ENCODE measurements at regions not wholly inside any gene's neighbourhood (a gene's known extent, or its start where the extent isn't known, plus 50 kb on each side); places are given as distances from the start of the nearest gene placed in this dataset.

DNA sequence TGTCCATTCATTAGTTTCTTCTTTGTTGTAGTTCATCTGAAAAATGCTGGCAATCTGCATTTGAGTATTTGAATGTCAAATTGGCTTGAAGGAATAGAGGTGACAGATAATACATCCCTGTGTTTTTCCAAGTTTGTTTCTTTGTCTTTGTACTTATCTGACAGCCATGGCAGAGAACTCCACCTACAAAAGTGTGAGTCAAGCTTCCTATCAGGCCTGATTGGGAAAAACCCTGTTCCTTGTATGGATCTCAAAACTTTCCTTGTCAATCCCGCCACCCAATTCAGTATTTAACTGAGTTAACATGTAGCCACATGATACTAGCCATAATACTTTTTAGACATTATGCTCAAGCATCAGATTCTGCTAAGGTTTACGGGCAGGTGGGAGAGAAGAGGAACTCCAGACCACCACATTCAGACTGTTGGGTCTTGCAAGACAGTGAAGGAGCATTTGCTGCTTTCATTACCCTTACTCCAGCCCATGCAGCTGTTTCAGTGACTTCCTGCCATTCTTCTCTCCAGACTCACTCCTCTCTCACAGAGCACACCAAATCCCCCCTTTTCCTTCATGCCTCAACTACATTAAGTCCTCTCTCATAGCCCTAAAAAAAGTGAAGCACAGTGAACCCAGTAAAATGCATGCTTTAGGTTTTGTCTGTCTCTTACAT lies 65.9 kb downstream of the BLID start:
- Histone ChIP-seq H3K27ac (ENCODE audit: control insufficient read depth, insufficient read depth, low read length) (no peak overlapping the region), H3K9ac (ENCODE audit: control insufficient read depth, extremely low read depth, insufficient read depth, low read length) (no peak overlapping the region), H4K20me1 (ENCODE audit: control insufficient read depth, extremely low read depth, insufficient read depth, low read length) (no peaks in the 10 kb centered on the region), H3K9me1 (ENCODE audit: control insufficient read depth, extremely low read depth, insufficient read depth, low read length) (no peaks in the 10 kb centered on the region), H3K4me1 (ENCODE audit: control insufficient read depth, extremely low read depth, insufficient read depth, low read length) (peaks cover 17% of the 10 kb centered on the region), H3K9me3 (ENCODE audit: control insufficient read depth, low read depth, low read length) (no peaks in the 10 kb centered on the region), H3K4me2 (ENCODE audit: control insufficient read depth, extremely low read depth, insufficient read depth, low read depth, low read length) (no peak overlapping the region), H3K4me3 (ENCODE audit: control insufficient read depth in 2 of 3, extremely low read depth in 1 of 3, insufficient read depth in 2 of 3, low read depth in 1 of 3, low read length in 3 of 3) (no peak overlapping the region), H3K79me2 (ENCODE audit: control insufficient read depth, insufficient read depth, low read length) (no peaks in the 10 kb centered on the region), H3K27me3 (ENCODE audit: control insufficient read depth, extremely low read depth, insufficient read depth, low read length) (no peaks in the 10 kb centered on the region), H2AFZ (ENCODE audit: control insufficient read depth, low read length) (peak overlapping the region; percentile 57), H3K36me3 (ENCODE audit: control insufficient read depth in 2 of 2, extremely low read depth in 1 of 2, insufficient read depth in 2 of 2, low read length in 2 of 2) (no peaks in the 10 kb centered on the region)
- peak; percentile 36 for FAIRE-seq
- dilution Hi-C loops (cut with MboI; ENCODE audit: extremely low pct_ligation_motif_present, low sequenced_read_pairs), result no loop called here
- TF ChIP-seq, protein P1, sequence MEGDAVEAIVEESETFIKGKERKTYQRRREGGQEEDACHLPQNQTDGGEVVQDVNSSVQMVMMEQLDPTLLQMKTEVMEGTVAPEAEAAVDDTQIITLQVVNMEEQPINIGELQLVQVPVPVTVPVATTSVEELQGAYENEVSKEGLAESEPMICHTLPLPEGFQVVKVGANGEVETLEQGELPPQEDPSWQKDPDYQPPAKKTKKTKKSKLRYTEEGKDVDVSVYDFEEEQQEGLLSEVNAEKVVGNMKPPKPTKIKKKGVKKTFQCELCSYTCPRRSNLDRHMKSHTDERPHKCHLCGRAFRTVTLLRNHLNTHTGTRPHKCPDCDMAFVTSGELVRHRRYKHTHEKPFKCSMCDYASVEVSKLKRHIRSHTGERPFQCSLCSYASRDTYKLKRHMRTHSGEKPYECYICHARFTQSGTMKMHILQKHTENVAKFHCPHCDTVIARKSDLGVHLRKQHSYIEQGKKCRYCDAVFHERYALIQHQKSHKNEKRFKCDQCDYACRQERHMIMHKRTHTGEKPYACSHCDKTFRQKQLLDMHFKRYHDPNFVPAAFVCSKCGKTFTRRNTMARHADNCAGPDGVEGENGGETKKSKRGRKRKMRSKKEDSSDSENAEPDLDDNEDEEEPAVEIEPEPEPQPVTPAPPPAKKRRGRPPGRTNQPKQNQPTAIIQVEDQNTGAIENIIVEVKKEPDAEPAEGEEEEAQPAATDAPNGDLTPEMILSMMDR (optimal IDR thresholded peaks at IDR 0.05 in 1 of 3, IDR thresholded peaks at IDR 0.05 in 1 of 3, conservative IDR thresholded peaks at IDR 0.05 in 1 of 3; ENCODE audit: extremely low read depth in 1 of 3, insufficient read depth in 2 of 3, low read length in 3 of 3), result no peak
- no peak for TF ChIP-seq EZH2 (IDR thresholded peaks at IDR 0.05; ENCODE audit: low read length)
- DNase-seq (ENCODE audit: low read depth, low spot score), result no peak

DNA sequence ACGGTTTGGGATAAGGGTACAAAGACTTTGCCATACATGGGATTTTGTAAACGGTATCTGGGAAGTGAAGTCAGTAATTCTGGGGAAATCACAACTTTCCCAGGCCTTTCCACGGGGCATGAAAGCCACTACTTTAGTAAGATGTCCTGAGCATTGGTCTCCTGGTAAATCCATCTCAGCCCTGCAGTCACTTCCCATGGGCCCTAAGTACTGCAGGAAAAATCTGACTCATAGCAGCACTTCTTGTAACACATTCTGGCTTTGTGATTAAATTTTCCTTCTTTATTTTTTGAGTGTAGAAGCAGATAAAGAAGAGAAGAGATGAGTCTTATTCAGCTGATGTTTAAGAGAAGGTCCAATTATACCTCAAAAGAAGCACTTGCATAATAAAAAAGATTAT lies 67.6 kb downstream of the BLID start:
- Histone ChIP-seq H3K79me2 (ENCODE audit: control insufficient read depth, insufficient read depth, low read length) (no peaks in the 10 kb centered on the region), H3K9me3 (ENCODE audit: control insufficient read depth, low read depth, low read length) (no peaks in the 10 kb centered on the region), H3K27ac (ENCODE audit: control insufficient read depth, insufficient read depth, low read length) (no peak overlapping the region), H2AFZ (ENCODE audit: control insufficient read depth, low read length) (no peak overlapping the region), H3K9ac (ENCODE audit: control insufficient read depth, extremely low read depth, insufficient read depth, low read length) (no peak overlapping the region), H3K36me3 (ENCODE audit: control insufficient read depth in 2 of 2, extremely low read depth in 1 of 2, insufficient read depth in 2 of 2, low read length in 2 of 2) (no peaks in the 10 kb centered on the region), H3K4me2 (ENCODE audit: control insufficient read depth, extremely low read depth, insufficient read depth, low read depth, low read length) (no peak overlapping the region), H3K4me1 (ENCODE audit: control insufficient read depth, extremely low read depth, insufficient read depth, low read length) (peaks cover 29% of the 10 kb centered on the region), H3K4me3 (ENCODE audit: control insufficient read depth in 2 of 3, extremely low read depth in 1 of 3, insufficient read depth in 2 of 3, low read depth in 1 of 3, low read length in 3 of 3) (no peak overlapping the region), H4K20me1 (ENCODE audit: control insufficient read depth, extremely low read depth, insufficient read depth, low read length) (no peaks in the 10 kb centered on the region), H3K27me3 (ENCODE audit: control insufficient read depth, extremely low read depth, insufficient read depth, low read length) (no peaks in the 10 kb centered on the region), H3K9me1 (ENCODE audit: control insufficient read depth, extremely low read depth, insufficient read depth, low read length) (no peaks in the 10 kb centered on the region)
- no peak for TF ChIP-seq EZH2 (IDR thresholded peaks at IDR 0.05; ENCODE audit: low read length)
- TF ChIP-seq, protein P1 (optimal IDR thresholded peaks at IDR 0.05 in 1 of 3, IDR thresholded peaks at IDR 0.05 in 1 of 3, conservative IDR thresholded peaks at IDR 0.05 in 1 of 3; ENCODE audit: extremely low read depth in 1 of 3, insufficient read depth in 2 of 3, low read length in 3 of 3), result no peak
- dilution Hi-C loops (cut with MboI; ENCODE audit: extremely low pct_ligation_motif_present, low sequenced_read_pairs), result no loop called here
- no peak for FAIRE-seq
- DNase-seq (ENCODE audit: low read depth, low spot score), result no peak

All from keratinocyte (primary cell).